DND-41 (cell line): ENCODE measurements at regions not wholly inside any gene's neighbourhood (a gene's known extent, or its start where the extent isn't known, plus 50 kb on each side); places are given as distances from the start of the nearest gene placed in this dataset.

ENCODE experiments used
- ATAC-seq: fragments of 200-7000 bp; cut with Tn5 transposase; 3 replicates; pipeline ENCODE4 v1.9.1; 2021; ENCODE audit warnings: low read depth; ENCODE audit not compliant: insufficient read depth
- DNase-seq: peaks from one replicate; pipeline ENCODE4 v3.0.0-alpha.2; 2020
- H2AFZ ChIP-seq: 2 replicates; pipeline ENCODE4 v1.6.0; 2012; ENCODE audit warnings: low read depth, low read length
- H3K27ac ChIP-seq: 2 replicates; pipeline ENCODE4 v1.5.1; 2012; ENCODE audit warnings: low read length, inconsistent platforms
- H3K27me3 ChIP-seq: fragments of 200-600 bp; sonication (generic); 2 replicates; pipeline ENCODE4 v1.6.0; 2012; ENCODE audit warnings: low read length, mild to moderate bottlenecking, inconsistent platforms; ENCODE audit not compliant: insufficient read depth, poor library complexity
- H3K36me3 ChIP-seq: 2 replicates; pipeline ENCODE4 v1.5.1; 2012; ENCODE audit warnings: low read length, inconsistent platforms; ENCODE audit not compliant: insufficient read depth
- H3K4me1 ChIP-seq: 2 replicates; pipeline ENCODE4 v1.5.1; 2012; ENCODE audit warnings: mild to moderate bottlenecking, low read length; ENCODE audit not compliant: insufficient read depth
- H3K4me2 ChIP-seq: 2 replicates; pipeline ENCODE4 v1.6.0; 2012; ENCODE audit warnings: mild to moderate bottlenecking, moderate library complexity, low read length, inconsistent platforms; ENCODE audit not compliant: insufficient read depth
- H3K4me3 ChIP-seq, 2 experiments: fragments of 200-600 bp in 1 of 2; shearing (Covaris generic) in 1 of 2; 2 replicates each; pipeline ENCODE4 v1.5.1; 2012 to 2016; ENCODE audit warnings: inconsistent platforms in 2 of 2, low read length in 2 of 2, mild to moderate bottlenecking in 2 of 2, low read depth in 1 of 2, moderate library complexity in 1 of 2
- H3K79me2 ChIP-seq: 2 replicates; pipeline ENCODE4 v1.6.0; 2012; ENCODE audit warnings: low read length, inconsistent platforms; ENCODE audit not compliant: insufficient read depth
- H3K9ac ChIP-seq: 2 replicates; pipeline ENCODE4 v1.6.0; 2012; ENCODE audit warnings: low read depth, mild to moderate bottlenecking, inconsistent platforms, low read length, moderate library complexity
- H3K9me3 ChIP-seq: 2 replicates; pipeline ENCODE4 v1.5.1; 2012; ENCODE audit warnings: low read length, moderate library complexity, mild to moderate bottlenecking, inconsistent platforms; ENCODE audit not compliant: insufficient read depth, severe bottlenecking
- H4K20me1 ChIP-seq: 2 replicates; pipeline ENCODE4 v1.6.0; 2012; ENCODE audit warnings: low read length; ENCODE audit not compliant: insufficient read depth
- EZH2 ChIP-seq: IDR thresholded peaks from 3 replicates; pipeline ENCODE4 v1.6.1; 2012; ENCODE audit warnings: borderline replicate concordance, low read depth, mild to moderate bottlenecking, moderate library complexity, low read length, inconsistent platforms; ENCODE audit not compliant: severe bottlenecking
- TF ChIP-seq, protein P1 (sequence below): IDR thresholded peaks from 2 replicates; pipeline ENCODE4 v1.5.1; 2012; ENCODE audit warnings: borderline replicate concordance, low read length, moderate library complexity, mild to moderate bottlenecking; ENCODE audit not compliant: poor library complexity, severe bottlenecking; ENCODE audit errors: extremely low read depth

DNA sequence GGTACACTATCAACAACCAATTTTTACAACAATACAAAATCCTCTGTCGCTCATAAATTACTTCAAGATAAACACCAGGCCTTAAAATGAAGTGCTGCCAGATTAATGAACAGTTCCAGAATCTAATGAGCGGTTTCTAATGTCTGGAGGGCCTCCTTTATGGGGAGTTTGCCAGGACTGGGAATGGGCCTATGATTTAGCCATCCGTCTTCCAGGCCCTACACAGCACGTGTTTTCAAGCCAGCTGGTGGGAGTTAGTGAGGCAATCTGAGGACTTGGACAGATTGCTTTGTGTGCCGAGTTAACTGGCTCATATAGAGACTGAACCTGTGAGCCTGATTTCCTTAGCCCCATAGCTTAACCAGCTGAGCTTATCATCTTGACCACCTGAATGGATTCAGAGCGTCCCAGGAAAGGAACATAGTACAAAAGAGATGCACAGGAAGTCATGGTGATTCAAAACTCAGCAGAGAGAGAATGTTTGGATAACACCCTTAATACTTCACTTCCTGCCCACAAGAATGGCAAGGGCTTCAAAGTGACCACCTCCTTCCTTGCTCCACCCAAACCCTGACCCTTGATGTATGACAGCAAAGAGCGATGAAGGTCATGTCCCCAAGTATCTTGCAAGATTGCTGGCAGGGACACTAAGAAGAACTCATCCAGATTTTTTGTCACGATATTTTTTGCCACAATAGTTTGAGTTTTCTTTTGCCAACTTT, 143.5 kb downstream of the SLC30A10 start:
- Histone ChIP-seq H3K27me3 (no peaks in the 10 kb centered on the region), H3K79me2 (no peaks in the 10 kb centered on the region), H3K4me2 (no peak overlapping the region), H3K4me3 (no peak overlapping the region), H3K36me3 (no peaks in the 10 kb centered on the region), H3K9me3 (no peaks in the 10 kb centered on the region), H4K20me1 (no peaks in the 10 kb centered on the region), H3K4me1 (no peaks in the 10 kb centered on the region), H2AFZ (no peak overlapping the region), H3K27ac (no peak overlapping the region), H3K9ac (no peak overlapping the region)
- no peak for ATAC-seq
- no peak for TF ChIP-seq EZH2
- TF ChIP-seq, protein P1, sequence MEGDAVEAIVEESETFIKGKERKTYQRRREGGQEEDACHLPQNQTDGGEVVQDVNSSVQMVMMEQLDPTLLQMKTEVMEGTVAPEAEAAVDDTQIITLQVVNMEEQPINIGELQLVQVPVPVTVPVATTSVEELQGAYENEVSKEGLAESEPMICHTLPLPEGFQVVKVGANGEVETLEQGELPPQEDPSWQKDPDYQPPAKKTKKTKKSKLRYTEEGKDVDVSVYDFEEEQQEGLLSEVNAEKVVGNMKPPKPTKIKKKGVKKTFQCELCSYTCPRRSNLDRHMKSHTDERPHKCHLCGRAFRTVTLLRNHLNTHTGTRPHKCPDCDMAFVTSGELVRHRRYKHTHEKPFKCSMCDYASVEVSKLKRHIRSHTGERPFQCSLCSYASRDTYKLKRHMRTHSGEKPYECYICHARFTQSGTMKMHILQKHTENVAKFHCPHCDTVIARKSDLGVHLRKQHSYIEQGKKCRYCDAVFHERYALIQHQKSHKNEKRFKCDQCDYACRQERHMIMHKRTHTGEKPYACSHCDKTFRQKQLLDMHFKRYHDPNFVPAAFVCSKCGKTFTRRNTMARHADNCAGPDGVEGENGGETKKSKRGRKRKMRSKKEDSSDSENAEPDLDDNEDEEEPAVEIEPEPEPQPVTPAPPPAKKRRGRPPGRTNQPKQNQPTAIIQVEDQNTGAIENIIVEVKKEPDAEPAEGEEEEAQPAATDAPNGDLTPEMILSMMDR: no peak
- no peak for DNase-seq

DNA sequence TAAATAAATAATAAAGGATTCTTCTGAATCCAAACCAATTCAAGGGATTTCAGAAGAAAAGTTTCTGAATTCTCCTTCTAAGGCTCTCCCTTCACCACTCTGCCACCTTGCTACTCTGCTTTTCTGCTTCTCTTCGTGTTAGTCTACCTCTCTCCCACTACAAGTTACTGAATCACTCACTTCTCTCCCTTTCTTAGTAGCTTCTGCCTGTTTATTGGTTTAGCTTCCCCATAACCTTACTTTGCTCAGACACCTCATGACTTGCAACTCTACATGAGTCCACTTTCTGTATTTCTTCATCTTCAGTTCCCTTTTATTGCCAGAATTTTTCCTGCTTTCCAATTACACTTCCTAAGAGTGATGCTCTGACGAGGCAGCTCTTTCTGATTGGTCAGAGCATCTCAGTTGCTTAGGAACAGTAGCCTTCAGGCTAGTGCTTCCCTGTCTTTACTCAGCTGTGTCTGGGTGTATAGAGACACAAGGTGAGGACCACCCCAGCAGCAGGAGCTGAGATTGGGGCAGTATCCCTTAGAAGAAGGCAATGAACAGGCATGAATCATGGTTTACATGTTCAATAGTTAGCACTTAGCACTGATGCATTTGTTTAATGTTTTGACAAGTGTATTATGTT, 144.6 kb downstream of the SLC30A10 start:
- H3K79me2 ChIP-seq: no peaks in the 10 kb centered on the region
- no peaks in the 10 kb centered on the region for H3K27me3 ChIP-seq
- ATAC-seq: no peak
- H3K9ac ChIP-seq: no peak overlapping the region
- no peaks in the 10 kb centered on the region for H3K4me1 ChIP-seq
- no peaks in the 10 kb centered on the region for H3K36me3 ChIP-seq
- no peak overlapping the region for H3K27ac ChIP-seq
- no peaks in the 10 kb centered on the region for H4K20me1 ChIP-seq
- TF ChIP-seq EZH2: no peak
- TF ChIP-seq, protein P1: no peak
- no peaks in the 10 kb centered on the region for H3K9me3 ChIP-seq
- no peak overlapping the region for H2AFZ ChIP-seq
- DNase-seq: no peak
- H3K4me2 ChIP-seq: no peak overlapping the region
- no peak overlapping the region for H3K4me3 ChIP-seq

DNA sequence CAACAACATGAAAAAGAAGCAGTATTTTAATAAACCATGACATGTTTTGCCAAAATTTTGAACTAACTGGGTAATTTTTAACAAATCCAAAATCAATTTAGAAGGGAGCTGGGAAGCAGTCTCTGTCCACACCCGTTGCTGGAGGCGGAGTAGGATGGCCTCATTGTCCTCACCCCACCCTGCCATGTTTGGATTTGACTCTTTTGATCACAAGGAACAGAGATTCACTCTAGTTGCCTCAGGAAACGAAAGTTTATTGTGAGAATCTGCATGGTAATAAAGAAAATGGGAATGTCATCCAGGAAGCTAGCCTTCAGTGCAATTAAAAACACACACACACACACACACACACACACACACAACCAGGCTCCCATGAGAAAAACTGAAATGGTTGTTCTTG, 145.4 kb downstream of the SLC30A10 start:
- H3K4me3 ChIP-seq: no peak overlapping the region
- no peaks in the 10 kb centered on the region for H3K36me3 ChIP-seq
- no peak overlapping the region for H3K27ac ChIP-seq
- DNase-seq (no peak), ATAC-seq (no peak)
- H3K27me3 ChIP-seq: no peaks in the 10 kb centered on the region
- H3K9me3 ChIP-seq: no peaks in the 10 kb centered on the region
- H4K20me1 ChIP-seq: no peaks in the 10 kb centered on the region
- H3K79me2 ChIP-seq: no peaks in the 10 kb centered on the region
- H3K4me2 ChIP-seq: no peak overlapping the region
- H2AFZ ChIP-seq: no peak overlapping the region
- TF ChIP-seq, protein P1: no peak
- no peak for TF ChIP-seq EZH2
- H3K9ac ChIP-seq: no peak overlapping the region
- H3K4me1 ChIP-seq: no peaks in the 10 kb centered on the region
